ENCODE measurements at regions not wholly inside any gene's neighbourhood (a gene's known extent, or its start where the extent isn't known, plus 50 kb on each side); places are given as distances from the start of the nearest gene placed in this dataset.

DNA sequence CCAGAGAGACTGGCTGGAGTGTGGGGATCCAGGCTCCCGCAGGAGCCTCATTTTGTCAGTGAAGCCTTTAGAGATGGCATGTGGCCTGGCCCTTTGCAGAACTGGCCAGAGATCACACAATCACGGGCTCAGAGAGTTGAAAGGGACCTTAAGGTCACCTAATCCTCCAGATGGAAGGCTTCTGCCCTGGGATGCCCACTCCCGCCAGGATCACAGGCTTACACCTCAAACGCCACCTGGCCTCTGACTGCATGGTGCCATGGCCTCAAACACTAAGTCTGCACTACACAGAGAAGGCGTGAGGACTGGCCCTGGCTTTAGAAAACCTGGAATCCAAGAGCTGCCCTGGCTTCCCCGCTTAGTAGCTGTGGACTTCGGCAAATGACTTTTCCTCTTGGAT is 306.8 kb upstream of the CCL2 start:
- TF ChIP-seq POLR2A (IDR thresholded peaks at IDR 0.05; ENCODE audit: low read depth, low read length) (no peak), CEBPB (IDR thresholded peaks at IDR 0.05; ENCODE audit: low read depth, low read length) (no peak), RAD21 (IDR thresholded peaks at IDR 0.05; ENCODE audit: low read length) (no peak), BHLHE40 (IDR thresholded peaks at IDR 0.05; ENCODE audit: low read depth, low read length) (no peak), MAZ (IDR thresholded peaks at IDR 0.05; ENCODE audit: borderline replicate concordance, low read depth, low read length) (no peak), SMC3 (IDR thresholded peaks at IDR 0.05; ENCODE audit: low read depth, low read length) (no peak), MAFK (IDR thresholded peaks at IDR 0.05; ENCODE audit: low read depth, low read length) (no peak), MXI1 (IDR thresholded peaks at IDR 0.05; ENCODE audit: borderline replicate concordance, low read depth, low read length) (no peak)
- TF ChIP-seq, protein P1, sequence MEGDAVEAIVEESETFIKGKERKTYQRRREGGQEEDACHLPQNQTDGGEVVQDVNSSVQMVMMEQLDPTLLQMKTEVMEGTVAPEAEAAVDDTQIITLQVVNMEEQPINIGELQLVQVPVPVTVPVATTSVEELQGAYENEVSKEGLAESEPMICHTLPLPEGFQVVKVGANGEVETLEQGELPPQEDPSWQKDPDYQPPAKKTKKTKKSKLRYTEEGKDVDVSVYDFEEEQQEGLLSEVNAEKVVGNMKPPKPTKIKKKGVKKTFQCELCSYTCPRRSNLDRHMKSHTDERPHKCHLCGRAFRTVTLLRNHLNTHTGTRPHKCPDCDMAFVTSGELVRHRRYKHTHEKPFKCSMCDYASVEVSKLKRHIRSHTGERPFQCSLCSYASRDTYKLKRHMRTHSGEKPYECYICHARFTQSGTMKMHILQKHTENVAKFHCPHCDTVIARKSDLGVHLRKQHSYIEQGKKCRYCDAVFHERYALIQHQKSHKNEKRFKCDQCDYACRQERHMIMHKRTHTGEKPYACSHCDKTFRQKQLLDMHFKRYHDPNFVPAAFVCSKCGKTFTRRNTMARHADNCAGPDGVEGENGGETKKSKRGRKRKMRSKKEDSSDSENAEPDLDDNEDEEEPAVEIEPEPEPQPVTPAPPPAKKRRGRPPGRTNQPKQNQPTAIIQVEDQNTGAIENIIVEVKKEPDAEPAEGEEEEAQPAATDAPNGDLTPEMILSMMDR (conservative IDR thresholded peaks at IDR 0.05; ENCODE audit: low read depth, low read length), result no peak
- TF ChIP-seq, protein P2, sequence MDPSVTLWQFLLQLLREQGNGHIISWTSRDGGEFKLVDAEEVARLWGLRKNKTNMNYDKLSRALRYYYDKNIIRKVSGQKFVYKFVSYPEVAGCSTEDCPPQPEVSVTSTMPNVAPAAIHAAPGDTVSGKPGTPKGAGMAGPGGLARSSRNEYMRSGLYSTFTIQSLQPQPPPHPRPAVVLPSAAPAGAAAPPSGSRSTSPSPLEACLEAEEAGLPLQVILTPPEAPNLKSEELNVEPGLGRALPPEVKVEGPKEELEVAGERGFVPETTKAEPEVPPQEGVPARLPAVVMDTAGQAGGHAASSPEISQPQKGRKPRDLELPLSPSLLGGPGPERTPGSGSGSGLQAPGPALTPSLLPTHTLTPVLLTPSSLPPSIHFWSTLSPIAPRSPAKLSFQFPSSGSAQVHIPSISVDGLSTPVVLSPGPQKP (IDR thresholded peaks at IDR 0.05; ENCODE audit: borderline replicate concordance, low read depth, low read length), result no peak
- TF ChIP-seq, protein P3, sequence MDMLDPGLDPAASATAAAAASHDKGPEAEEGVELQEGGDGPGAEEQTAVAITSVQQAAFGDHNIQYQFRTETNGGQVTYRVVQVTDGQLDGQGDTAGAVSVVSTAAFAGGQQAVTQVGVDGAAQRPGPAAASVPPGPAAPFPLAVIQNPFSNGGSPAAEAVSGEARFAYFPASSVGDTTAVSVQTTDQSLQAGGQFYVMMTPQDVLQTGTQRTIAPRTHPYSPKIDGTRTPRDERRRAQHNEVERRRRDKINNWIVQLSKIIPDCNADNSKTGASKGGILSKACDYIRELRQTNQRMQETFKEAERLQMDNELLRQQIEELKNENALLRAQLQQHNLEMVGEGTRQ (IDR thresholded peaks at IDR 0.05; ENCODE audit: low read depth, low read length), result no peak

Data from IMR-90 (cell line).